DOHH2 (cell line): ENCODE measurements at regions not wholly inside any gene's neighbourhood (a gene's known extent, or its start where the extent isn't known, plus 50 kb on each side); places are given as distances from the start of the nearest gene placed in this dataset.

ENCODE experiments used
- H3F3A ChIP-seq: fragments of 200-600 bp; sonication (generic), shearing (Covaris generic); 2 replicates; pipeline ENCODE4 v1.6.0; 2016; ENCODE audit warnings: antibody characterized with exemption, mild to moderate bottlenecking; ENCODE audit not compliant: control insufficient read depth, insufficient read depth
- H3K27ac ChIP-seq: fragments of 200-600 bp; sonication (generic); 2 replicates; pipeline ENCODE4 v1.5.1; 2014; ENCODE audit warnings: low read depth, mild to moderate bottlenecking, low read length, moderate library complexity
- H3K27me3 ChIP-seq: fragments of 200-600 bp; sonication (generic); 2 replicates; pipeline ENCODE4 v1.6.1; 2014; ENCODE audit warnings: mild to moderate bottlenecking, low read length, mixed read lengths; ENCODE audit not compliant: control insufficient read depth
- H3K36me3 ChIP-seq: fragments of 200-600 bp; sonication (generic); 2 replicates; pipeline ENCODE4 v1.6.1; 2014; ENCODE audit warnings: mild to moderate bottlenecking, low read length, moderate library complexity, mixed read lengths; ENCODE audit not compliant: control insufficient read depth
- H3K4me1 ChIP-seq: fragments of 200-600 bp; sonication (generic); 2 replicates; pipeline ENCODE4 v1.6.1; 2014; ENCODE audit warnings: mild to moderate bottlenecking, low read length, mixed read lengths; ENCODE audit not compliant: control insufficient read depth
- H3K4me2 ChIP-seq: fragments of 200-600 bp; sonication (generic); 2 replicates; pipeline ENCODE4 v1.6.0; 2014; ENCODE audit warnings: mild to moderate bottlenecking, low read length, moderate library complexity
- H3K4me3 ChIP-seq: fragments of 200-600 bp; sonication (generic); 2 replicates; pipeline ENCODE4 v1.5.1; 2014; ENCODE audit warnings: mild to moderate bottlenecking, low read length, mixed read lengths
- H3K79me2 ChIP-seq: fragments of 200-600 bp; sonication (generic); 2 replicates; pipeline ENCODE4 v1.6.1; 2014; ENCODE audit warnings: mild to moderate bottlenecking, low read length, mixed read lengths; ENCODE audit not compliant: control insufficient read depth
- H3K9me2 ChIP-seq: fragments of 200-600 bp; sonication (generic); replicated peaks from 2 replicates; pipeline ENCODE4 v1.6.1; 2014; ENCODE audit warnings: mild to moderate bottlenecking, low read length, mixed read lengths; ENCODE audit not compliant: control insufficient read depth
- H3K9me3 ChIP-seq: fragments of 200-600 bp; sonication (generic); 2 replicates; pipeline ENCODE4 v1.6.1; 2014; ENCODE audit warnings: antibody characterized with exemption, low read length, mixed read lengths; ENCODE audit not compliant: control insufficient read depth, insufficient read depth
- H4K20me1 ChIP-seq: fragments of 200-600 bp; sonication (generic); 2 replicates; pipeline ENCODE4 v1.6.0; 2014; ENCODE audit warnings: low read depth, mild to moderate bottlenecking, antibody characterized with exemption, low read length, moderate library complexity; ENCODE audit not compliant: control insufficient read depth, insufficient read depth
- CTCF ChIP-seq: fragments of 200-600 bp; sonication (generic); IDR thresholded peaks from one replicate; pipeline ENCODE4 v1.5.1; 2014; ENCODE audit warnings: antibody characterized with exemption, mild to moderate bottlenecking, low read depth, low read length; ENCODE audit not compliant: poor library complexity, severe bottlenecking
- EZH2phosphoT487 ChIP-seq: fragments of 200-600 bp; sonication (generic); IDR thresholded peaks from 2 replicates; pipeline ENCODE4 v1.6.1; 2017; ENCODE audit warnings: borderline replicate concordance, mild to moderate bottlenecking, antibody characterized with exemption, low read length, moderate library complexity, mixed read lengths

DNA sequence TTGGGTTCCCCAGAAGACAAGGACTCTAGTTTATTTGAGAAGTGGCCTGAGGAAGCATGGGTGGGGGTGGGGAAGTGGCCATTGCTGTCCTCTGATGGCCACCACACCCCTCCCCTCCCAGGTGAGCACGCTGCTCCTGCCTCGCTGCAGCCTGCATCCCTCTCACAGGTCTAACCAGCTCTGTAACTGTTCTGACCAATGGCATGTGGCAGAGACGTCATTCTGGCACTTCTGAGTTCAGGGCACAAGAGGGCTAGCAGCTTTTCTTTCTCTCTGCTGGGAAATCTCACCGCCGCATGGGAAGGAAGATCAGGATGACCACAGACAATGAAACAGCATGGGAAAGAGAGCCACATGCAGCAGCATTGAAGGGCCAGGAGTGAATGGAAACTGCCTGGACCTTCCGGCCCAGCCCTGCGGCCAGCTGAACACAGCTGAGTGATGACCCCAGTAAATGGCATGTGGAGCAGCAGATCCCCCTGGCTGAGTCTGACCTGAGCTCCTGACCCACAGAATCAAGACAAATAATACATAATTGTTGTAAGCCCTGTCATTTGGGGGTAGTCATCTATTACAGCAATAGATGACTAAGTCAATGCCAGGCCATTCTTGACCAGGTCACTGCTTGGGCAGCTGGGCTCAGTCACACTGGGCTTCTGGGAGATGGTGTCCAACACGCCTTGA lies 179.8 kb downstream of the LINC00237 start:
- H3K27ac ChIP-seq, result no peak overlapping the region
- no peaks in the 10 kb centered on the region for H3K79me2 ChIP-seq
- H3K27me3 ChIP-seq, result 0 out of 2 replicates have a peak, but pooled peaks cover 7% of the 10 kb centered on the region
- no peak overlapping the region for H3K4me3 ChIP-seq
- no peaks in the 10 kb centered on the region for H3F3A ChIP-seq
- no peaks in the 10 kb centered on the region for H4K20me1 ChIP-seq
- no peaks in the 10 kb centered on the region for H3K4me1 ChIP-seq
- H3K4me2 ChIP-seq, result no peak overlapping the region
- no peaks in the 10 kb centered on the region for H3K9me3 ChIP-seq
- no peaks in the 10 kb centered on the region for H3K36me3 ChIP-seq
- TF ChIP-seq CTCF, result no peak
- TF ChIP-seq EZH2phosphoT487, result no peak
- no peaks in the 10 kb centered on the region for H3K9me2 ChIP-seq

- Histone ChIP-seq H3K4me2 (no peak overlapping the region), H3K4me1 (no peaks in the 10 kb centered on the region), H3K27me3 (no peaks in the 10 kb centered on the region; the same call in 1 of the 2 replicates), H3K36me3 (no peaks in the 10 kb centered on the region), H3F3A (no peaks in the 10 kb centered on the region), H3K27ac (no peak overlapping the region), H3K9me2 (no peaks in the 10 kb centered on the region), H3K9me3 (no peaks in the 10 kb centered on the region), H3K4me3 (no peak overlapping the region), H4K20me1 (no peaks in the 10 kb centered on the region), H3K79me2 (no peaks in the 10 kb centered on the region)
- no peak for TF ChIP-seq EZH2phosphoT487
- no peak for TF ChIP-seq CTCF
Measured at GRCh38 chr20:20920433-20920832, 185.7 kb downstream of the LINC00237 start.

DNA sequence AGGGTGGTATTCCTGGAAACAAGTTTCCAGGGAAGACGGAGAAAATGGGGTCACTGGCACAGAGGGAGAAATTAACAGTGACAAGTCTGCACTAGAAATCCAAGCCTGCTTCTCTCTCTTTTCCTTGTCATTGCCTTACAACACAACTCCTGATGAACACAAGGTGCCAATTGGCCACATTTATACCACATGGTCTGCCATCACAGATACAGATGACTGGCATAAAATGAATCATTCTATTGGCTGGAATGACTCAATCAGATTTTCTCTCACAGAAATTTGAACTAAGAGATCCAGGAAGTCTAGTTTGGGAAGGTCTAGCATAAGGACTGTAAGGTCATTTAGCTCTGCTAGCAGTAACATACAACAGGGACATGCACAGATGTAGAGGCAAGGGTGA lies 190.3 kb downstream of the LINC00237 start:
- Histone ChIP-seq H3K27ac (no peak overlapping the region), H3K36me3 (no peaks in the 10 kb centered on the region), H4K20me1 (no peaks in the 10 kb centered on the region), H3K4me2 (no peak overlapping the region), H3K27me3 (no peaks in the 10 kb centered on the region; the same call in 1 of the 2 replicates), H3F3A (no peaks in the 10 kb centered on the region), H3K4me1 (no peaks in the 10 kb centered on the region), H3K4me3 (no peak overlapping the region), H3K79me2 (no peaks in the 10 kb centered on the region), H3K9me3 (no peaks in the 10 kb centered on the region), H3K9me2 (no peaks in the 10 kb centered on the region)
- TF ChIP-seq EZH2phosphoT487 (no peak), CTCF (no peak)
